ENCODE measurements at regions not wholly inside any gene's neighbourhood (a gene's known extent, or its start where the extent isn't known, plus 50 kb on each side); places are given as distances from the start of the nearest gene placed in this dataset.

DNA sequence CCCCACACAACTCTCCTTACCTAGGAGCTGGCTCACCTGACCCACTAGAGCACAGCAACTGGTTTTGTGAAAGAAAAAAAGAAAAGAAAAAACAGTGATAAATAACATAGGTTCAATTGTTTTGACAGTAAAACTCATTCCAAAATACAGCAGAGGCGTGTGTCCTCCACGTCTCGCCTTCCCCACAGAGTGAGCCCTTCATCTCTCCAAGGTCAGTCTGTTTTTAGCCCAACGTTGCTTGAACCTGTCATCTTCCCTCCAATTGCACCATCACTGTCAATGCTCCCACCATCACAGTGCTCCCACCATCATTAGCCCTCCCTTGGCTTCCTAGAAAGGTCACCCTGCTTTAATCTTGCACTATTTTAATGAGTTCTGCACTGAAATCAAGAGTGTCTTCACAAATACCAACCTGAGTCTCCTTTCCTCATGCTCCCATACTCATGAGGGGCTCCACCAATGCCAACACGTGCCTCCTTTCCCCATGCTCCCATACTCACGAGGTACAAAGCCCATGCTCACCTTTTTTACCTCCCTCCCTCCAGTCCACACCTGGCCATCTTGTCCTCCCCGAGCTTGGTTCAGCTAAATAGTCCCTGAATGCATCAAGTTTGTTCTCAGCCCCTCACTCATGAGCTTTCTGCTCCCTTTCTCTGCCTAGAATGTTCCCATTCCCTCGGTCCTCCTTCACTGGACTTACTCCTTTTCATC lies 103.7 kb downstream of the IRS2 start:
- TF ChIP-seq CTCF (IDR thresholded peaks at IDR 0.05) (no peak), POLR2A (IDR thresholded peaks at IDR 0.05) (no peak)
